Endothelial cell of umbilical vein (primary cell): ENCODE measurements at regions not wholly inside any gene's neighbourhood (a gene's known extent, or its start where the extent isn't known, plus 50 kb on each side); places are given as distances from the start of the nearest gene placed in this dataset.

Experiments used
- BruUV-seq: library from RNA; stranded (reverse); fragments of 400-500 nt; replicated peaks from 2 replicates; lab custom pipeline; 2021; lab: Mats Ljungman, UMichigan
- CTCF ChIA-PET: fragments of 300-600, 350-600 bp; sonication (Branson Sonifier 250); formaldehyde crosslinking; loops from one replicate; lab custom pipeline; 2021; ENCODE audit warnings: antibody characterized with exemption, inconsistent platforms; lab: Charles Lee
- POLR2A ChIA-PET: fragments of 300-600, 350-600 bp; sonication (Branson Sonifier 250); formaldehyde crosslinking; loops from one replicate; lab custom pipeline; 2021; ENCODE audit warnings: antibody characterized with exemption, inconsistent platforms; lab: Charles Lee
- DNase-seq: peaks from one replicate; pipeline ENCODE4 v3.0.0-alpha.2; 2011; ENCODE audit warnings: low read depth, low spot score
- FAIRE-seq: peaks from 2 replicates; lab custom pipeline; 2011; peaks lifted over from hg19 to GRCh38; lab: Jason Lieb, UNC
- H2AFZ ChIP-seq: 2 replicates; pipeline ENCODE4 v1.6.0; 2012; ENCODE audit warnings: low read depth, low read length, control low read depth, inconsistent platforms
- H3K27ac ChIP-seq: 2 replicates; pipeline ENCODE4 v1.5.1; 2011; ENCODE audit warnings: low read depth, mild to moderate bottlenecking, control low read depth, low read length, moderate library complexity; ENCODE audit not compliant: insufficient read depth
- H3K27me3 ChIP-seq, 2 experiments: 2 replicates each; pipeline versions ENCODE4 v1.6.0 to v1.6.1; 2011; ENCODE audit warnings: low read length in 2 of 2, mixed read lengths in 1 of 2; ENCODE audit not compliant: control insufficient read depth in 2 of 2, insufficient read depth in 2 of 2
- H3K36me3 ChIP-seq, 2 experiments: 2 replicates in 1 of 2; 3 replicates in 1 of 2; pipeline ENCODE4 v1.5.1; 2011; ENCODE audit warnings: low read length in 2 of 2, mild to moderate bottlenecking in 1 of 2, moderate library complexity in 1 of 2; ENCODE audit not compliant: control insufficient read depth in 2 of 2, insufficient read depth in 2 of 2; ENCODE audit errors: extremely low read depth in 1 of 2
- H3K4me1 ChIP-seq: 3 replicates; pipeline ENCODE4 v1.5.1; 2011; ENCODE audit warnings: mild to moderate bottlenecking, low read length; ENCODE audit not compliant: control insufficient read depth, insufficient read depth; ENCODE audit errors: extremely low read depth
- H3K4me2 ChIP-seq: 2 replicates; pipeline ENCODE4 v1.6.1; 2011; ENCODE audit warnings: low read length, control low read depth, mixed read lengths; ENCODE audit not compliant: insufficient read depth
- H3K4me3 ChIP-seq, 3 experiments: fragments of 200-600 bp in 1 of 3; sonication (generic), shearing (Covaris generic) in 1 of 3; replicated peaks in 1 of 3; 2 replicates each; pipeline ENCODE4 v1.5.1; 2011 to 2016; ENCODE audit warnings: control low read depth in 3 of 3, low read length in 3 of 3, mild to moderate bottlenecking in 2 of 3, inconsistent platforms in 1 of 3, low read depth in 1 of 3, moderate library complexity in 1 of 3; ENCODE audit not compliant: insufficient read depth in 1 of 3
- H3K79me2 ChIP-seq: 2 replicates; pipeline ENCODE4 v1.6.0; 2012; ENCODE audit warnings: low read length, inconsistent platforms; ENCODE audit not compliant: control insufficient read depth, insufficient read depth
- H3K9ac ChIP-seq: replicated peaks from 2 replicates; pipeline ENCODE3; 2011; ENCODE audit warnings: low read length, control low read depth; ENCODE audit not compliant: insufficient read depth; ENCODE audit errors: extremely low read depth
- H3K9me1 ChIP-seq: replicated peaks from 3 replicates; pipeline ENCODE4 v1.6.0; 2011; ENCODE audit warnings: mild to moderate bottlenecking, low read length; ENCODE audit not compliant: control insufficient read depth, insufficient read depth; ENCODE audit errors: extremely low read depth
- H3K9me3 ChIP-seq: replicated peaks from 2 replicates; pipeline ENCODE4 v1.5.1; 2012; ENCODE audit warnings: low read length, inconsistent platforms; ENCODE audit not compliant: control insufficient read depth, insufficient read depth
- H4K20me1 ChIP-seq: replicated peaks from 2 replicates; pipeline ENCODE3; 2011; ENCODE audit warnings: mild to moderate bottlenecking, low read length; ENCODE audit not compliant: control insufficient read depth, insufficient read depth; ENCODE audit errors: extremely low read depth
- CTCF ChIP-seq, 2 donors: IDR thresholded peaks; 1 replicate in 1 of 2; 2 replicates in 1 of 2; pipeline ENCODE4 v1.5.1; 2011; ENCODE audit warnings: low read length in 2 of 2, mild to moderate bottlenecking in 2 of 2, moderate library complexity in 2 of 2, control low read depth in 1 of 2, inconsistent platforms in 1 of 2, low read depth in 1 of 2; ENCODE audit not compliant: insufficient read depth in 1 of 2; ENCODE audit errors: extremely low read depth in 1 of 2
- EZH2 ChIP-seq: IDR thresholded peaks from 2 replicates; pipeline ENCODE4 v1.6.1; 2012; ENCODE audit warnings: borderline replicate concordance, low read depth, mild to moderate bottlenecking, moderate library complexity, low read length, inconsistent platforms; ENCODE audit not compliant: severe bottlenecking
- FOS ChIP-seq: IDR thresholded peaks from 2 replicates; pipeline ENCODE4 v1.6.1; 2011; ENCODE audit warnings: mild to moderate bottlenecking, low read length, moderate library complexity, borderline replicate concordance; ENCODE audit not compliant: insufficient read depth
- GATA2 ChIP-seq: IDR thresholded peaks from 2 replicates; pipeline ENCODE4 v1.7.0; 2011; ENCODE audit warnings: low read depth, mild to moderate bottlenecking, moderate library complexity, mixed read lengths, low read length; ENCODE audit not compliant: insufficient read length, insufficient read depth
- JUN ChIP-seq: IDR thresholded peaks from 2 replicates; pipeline ENCODE4 v1.6.1; 2011; ENCODE audit warnings: borderline replicate concordance, low read depth; ENCODE audit not compliant: insufficient read length, insufficient read depth
- MAX ChIP-seq: IDR thresholded peaks from 2 replicates; pipeline ENCODE4 v1.6.1; 2011; ENCODE audit not compliant: insufficient read depth, insufficient read length
- MYC ChIP-seq: IDR thresholded peaks from one replicate; pipeline ENCODE4 v1.6.1; 2011; ENCODE audit warnings: mild to moderate bottlenecking, low read depth, low read length
- POLR2A ChIP-seq: IDR thresholded peaks from 2 replicates; pipeline ENCODE4 v1.6.1; 2012; ENCODE audit warnings: low read depth, mild to moderate bottlenecking, control low read depth, low read length
- POLR2AphosphoS5 ChIP-seq: IDR thresholded peaks from 2 replicates; pipeline ENCODE4 v1.6.1; 2012; ENCODE audit warnings: low read depth, mild to moderate bottlenecking, control low read depth, low read length, moderate library complexity; ENCODE audit not compliant: insufficient read depth
- dilution Hi-C: fragments of 300-500 bp; cut with MboI; formaldehyde crosslinking; loops from one replicate; pipeline ENCODE4 v1.15.0; 2019; ENCODE audit warnings: low sequenced_read_pairs; ENCODE audit not compliant: extremely low pct_ligation_motif_present
- intact Hi-C: fragments of 100-400 bp; cut with micrococcal nuclease; formaldehyde crosslinking; loops from one replicate; pipeline ENCODE4 v1.10.0; 2022

GRCh38 chr16:61309386-61309785, 726.9 kb downstream of the CDH8 start:
- no peaks in the 10 kb centered on the region for H4K20me1 ChIP-seq
- H3K27ac ChIP-seq: no peak overlapping the region
- ChIA-PET CTCF (no interaction called here), POLR2A (no interaction called here)
- H3K4me1 ChIP-seq: no peaks in the 10 kb centered on the region
- H3K79me2 ChIP-seq: no peaks in the 10 kb centered on the region
- no peak overlapping the region for H2AFZ ChIP-seq
- no TSS peak for BruUV-seq
- H3K27me3 ChIP-seq: no peaks in the 10 kb centered on the region
- no peak overlapping the region for H3K9ac ChIP-seq
- no peak for DNase-seq
- H3K9me3 ChIP-seq: peaks cover 4% of the 10 kb centered on the region
- intact Hi-C loops: no loop called here
- dilution Hi-C loops: no loop called here
- TF ChIP-seq GATA2 (no peak), EZH2 (no peak), POLR2AphosphoS5 (no peak), MYC (no peak), JUN (no peak), POLR2A (no peak), CTCF (IDR thresholded peaks at IDR 0.05; ENCODE audit: extremely low read depth in 1 of 2, insufficient read depth in 1 of 2, low read depth in 1 of 2, low read length in 2 of 2) (no peak), FOS (no peak), MAX (no peak)
- H3K4me2 ChIP-seq: no peak overlapping the region
- no peak for FAIRE-seq
- H3K4me3 ChIP-seq: no peak overlapping the region
- H3K36me3 ChIP-seq: no peaks in the 10 kb centered on the region
- H3K9me1 ChIP-seq: no peaks in the 10 kb centered on the region
